GM23338 (cell line): ENCODE measurements at regions not wholly inside any gene's neighbourhood (a gene's known extent, or its start where the extent isn't known, plus 50 kb on each side); places are given as distances from the start of the nearest gene placed in this dataset.

ENCODE experiments used
- CTCF ChIP-seq, 2 experiments: fragments of 200-600 bp in 1 of 2; sonication (generic) in 1 of 2; conservative IDR thresholded peaks; 2 replicates each; pipeline versions ENCODE4 v1.5.1 to v1.6.1; 2016 to 2017; ENCODE audit warnings: antibody characterized with exemption in 2 of 2, low read depth in 2 of 2, mild to moderate bottlenecking in 2 of 2, moderate library complexity in 1 of 2
- EZH2phosphoT487 ChIP-seq: fragments of 200-600 bp; sonication (generic); IDR thresholded peaks from one replicate; pipeline ENCODE4 v1.8.1; 2018; ENCODE audit warnings: antibody characterized with exemption; ENCODE audit not compliant: unreplicated experiment
- STAT1 ChIP-seq: IDR thresholded peaks from one replicate; pipeline ENCODE4 v1.6.1; 2016; ENCODE audit warnings: antibody characterized with exemption; ENCODE audit not compliant: unreplicated experiment
- TF ChIP-seq, protein P1 (sequence below): IDR thresholded peaks from one replicate; pipeline ENCODE4 v1.6.1; 2018; ENCODE audit warnings: antibody characterized with exemption; ENCODE audit not compliant: unreplicated experiment

DNA sequence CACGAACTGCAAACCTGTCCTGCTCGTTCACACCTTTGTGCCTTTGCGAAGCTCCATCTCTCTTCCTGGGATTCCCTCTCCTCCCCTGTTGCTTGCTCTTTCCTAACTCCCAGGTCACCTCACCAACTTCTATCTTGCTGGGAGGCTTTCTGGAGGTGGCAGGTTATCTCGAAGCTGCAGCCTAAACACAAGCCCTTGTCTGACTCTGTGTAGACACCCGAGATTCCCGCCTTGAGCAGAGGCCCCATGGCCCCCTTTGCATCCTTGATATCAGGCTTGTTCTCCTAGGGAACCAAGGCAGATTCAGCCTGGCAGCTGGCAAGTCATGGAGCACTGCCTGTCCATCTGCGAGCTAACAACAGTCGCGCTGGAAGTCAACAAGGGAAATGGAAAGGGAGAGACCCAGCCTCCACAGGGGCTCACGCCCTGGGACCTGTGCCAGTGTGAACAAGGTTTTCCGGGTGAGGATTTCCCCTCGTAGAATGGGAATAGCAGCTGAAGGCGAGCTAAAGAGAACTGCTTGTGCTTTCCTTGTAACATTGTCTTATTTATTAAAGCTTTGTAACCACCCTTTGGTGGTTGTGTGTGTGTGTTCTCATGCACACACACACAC, 109.5 kb upstream of the JUN start:
- no peak for TF ChIP-seq CTCF (conservative IDR thresholded peaks at IDR 0.05; ENCODE audit: low read depth in 2 of 2)
- TF ChIP-seq, protein P1, sequence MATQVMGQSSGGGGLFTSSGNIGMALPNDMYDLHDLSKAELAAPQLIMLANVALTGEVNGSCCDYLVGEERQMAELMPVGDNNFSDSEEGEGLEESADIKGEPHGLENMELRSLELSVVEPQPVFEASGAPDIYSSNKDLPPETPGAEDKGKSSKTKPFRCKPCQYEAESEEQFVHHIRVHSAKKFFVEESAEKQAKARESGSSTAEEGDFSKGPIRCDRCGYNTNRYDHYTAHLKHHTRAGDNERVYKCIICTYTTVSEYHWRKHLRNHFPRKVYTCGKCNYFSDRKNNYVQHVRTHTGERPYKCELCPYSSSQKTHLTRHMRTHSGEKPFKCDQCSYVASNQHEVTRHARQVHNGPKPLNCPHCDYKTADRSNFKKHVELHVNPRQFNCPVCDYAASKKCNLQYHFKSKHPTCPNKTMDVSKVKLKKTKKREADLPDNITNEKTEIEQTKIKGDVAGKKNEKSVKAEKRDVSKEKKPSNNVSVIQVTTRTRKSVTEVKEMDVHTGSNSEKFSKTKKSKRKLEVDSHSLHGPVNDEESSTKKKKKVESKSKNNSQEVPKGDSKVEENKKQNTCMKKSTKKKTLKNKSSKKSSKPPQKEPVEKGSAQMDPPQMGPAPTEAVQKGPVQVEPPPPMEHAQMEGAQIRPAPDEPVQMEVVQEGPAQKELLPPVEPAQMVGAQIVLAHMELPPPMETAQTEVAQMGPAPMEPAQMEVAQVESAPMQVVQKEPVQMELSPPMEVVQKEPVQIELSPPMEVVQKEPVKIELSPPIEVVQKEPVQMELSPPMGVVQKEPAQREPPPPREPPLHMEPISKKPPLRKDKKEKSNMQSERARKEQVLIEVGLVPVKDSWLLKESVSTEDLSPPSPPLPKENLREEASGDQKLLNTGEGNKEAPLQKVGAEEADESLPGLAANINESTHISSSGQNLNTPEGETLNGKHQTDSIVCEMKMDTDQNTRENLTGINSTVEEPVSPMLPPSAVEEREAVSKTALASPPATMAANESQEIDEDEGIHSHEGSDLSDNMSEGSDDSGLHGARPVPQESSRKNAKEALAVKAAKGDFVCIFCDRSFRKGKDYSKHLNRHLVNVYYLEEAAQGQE, result no peak
- no peak for TF ChIP-seq EZH2phosphoT487
- no peak for TF ChIP-seq STAT1
